Tibial artery (tissue), 4 donors: ENCODE measurements at regions not wholly inside any gene's neighbourhood (a gene's known extent, or its start where the extent isn't known, plus 50 kb on each side); places are given as distances from the start of the nearest gene placed in this dataset.

Source experiments
- DNase-seq, 2 donors: peaks; one replicate each; pipeline ENCODE4 v3.0.0-alpha.2; 2019
- H3K27ac ChIP-seq, 2 donors: fragments of 200-600 bp; sonication (generic) in 1 of 2; 1 replicate in 1 of 2; 2 replicates in 1 of 2; pipeline ENCODE4 v1.5.1; 2018 to 2019; ENCODE audit warnings: mild to moderate bottlenecking in 1 of 2
- H3K27me3 ChIP-seq, 2 donors: fragments of 200-600 bp; sonication (generic) in 1 of 2; one replicate each; pipeline versions ENCODE4 v1.5.1 to v1.6.0; 2016 to 2019
- H3K36me3 ChIP-seq, 3 donors: fragments of 200-600 bp; sonication (generic) in 2 of 3; one replicate each; pipeline ENCODE4 v1.5.1; 2016 to 2019; ENCODE audit warnings: mild to moderate bottlenecking in 2 of 3
- H3K4me1 ChIP-seq, 4 donors: fragments of 200-600 bp; sonication (generic) in 2 of 4; 1 replicate in 3 of 4; 2 replicates in 1 of 4; pipeline ENCODE4 v1.5.1; 2016 to 2019
- H3K4me3 ChIP-seq, 2 donors: fragments of 200-600 bp; sonication (generic) in 1 of 2; 1 replicate in 1 of 2; 2 replicates in 1 of 2; pipeline ENCODE4 v1.5.1; 2018 to 2019; ENCODE audit warnings: mild to moderate bottlenecking in 2 of 2
- H3K9me3 ChIP-seq, 3 donors: fragments of 200-600 bp; sonication (generic) in 1 of 3; one replicate each; pipeline ENCODE4 v1.5.1; 2016 to 2019
- CTCF ChIP-seq, 2 experiments: fragments of 200-600 bp in 1 of 2; fragments of 450-650 bp in 1 of 2; IDR thresholded peaks; one replicate each; pipeline ENCODE4 v1.5.1; 2017 to 2019; ENCODE audit warnings: antibody characterized with exemption in 2 of 2, mild to moderate bottlenecking in 1 of 2, moderate library complexity in 1 of 2
- intact Hi-C: fragments of 100-400 bp; cut with DNase I; formaldehyde crosslinking; loops from one replicate; pipeline ENCODE4 v1.15.0; 2023; ENCODE audit warnings: low total_unique reads

GRCh38 chr11:33534575-33534974 lies 166.1 kb downstream of the C11orf91 start:
- intact Hi-C loops = no loop called here
- Histone ChIP-seq H3K36me3 (no peaks in the 10 kb centered on the region), H3K9me3 (peaks cover 0 to 4% (median 0%) of the 10 kb centered on the region in 3 donors), H3K27me3 (peaks cover 0 to 3% of the 10 kb centered on the region in 2 donors), H3K27ac (no peak overlapping the region), H3K4me3 (no peak overlapping the region), H3K4me1 (no peaks in the 10 kb centered on the region)
- DNase-seq = no peak
- TF ChIP-seq CTCF (IDR thresholded peaks at IDR 0.05) = no peak

GRCh38 chr11:33533386-33534052 lies 167.1 kb downstream of the C11orf91 start:
- intact Hi-C loops = no loop called here
- Histone ChIP-seq H3K4me3 (no peak overlapping the region), H3K4me1 (no peaks in the 10 kb centered on the region), H3K27me3 (peaks cover 0 to 3% of the 10 kb centered on the region in 2 donors), H3K9me3 (peaks cover 0 to 4% (median 0%) of the 10 kb centered on the region in 3 donors), H3K36me3 (no peaks in the 10 kb centered on the region), H3K27ac (no peak overlapping the region)
- no peak for DNase-seq
- TF ChIP-seq CTCF (IDR thresholded peaks at IDR 0.05) = no peak

- DNase-seq = no peak
- no peaks in the 10 kb centered on the region for H3K36me3 ChIP-seq
- no peaks in the 10 kb centered on the region for H3K4me1 ChIP-seq
- H3K4me3 ChIP-seq = no peak overlapping the region
- no peak for TF ChIP-seq CTCF (IDR thresholded peaks at IDR 0.05)
- peaks cover 0 to 4% (median 3%) of the 10 kb centered on the region in 3 donors for H3K9me3 ChIP-seq
- intact Hi-C loops = no loop called here
- H3K27ac ChIP-seq = no peak overlapping the region
- peaks cover 0 to 3% of the 10 kb centered on the region in 2 donors for H3K27me3 ChIP-seq
These were observed 167.8 kb downstream of the C11orf91 start for GRCh38 chr11:33532720-33533385.

GRCh38 chr11:33532257-33532656 lies 168.4 kb downstream of the C11orf91 start:
- no peak for TF ChIP-seq CTCF (IDR thresholded peaks at IDR 0.05)
- DNase-seq = no peak
- Histone ChIP-seq H3K4me3 (no peak overlapping the region), H3K9me3 (peaks cover 0 to 5% (median 3%) of the 10 kb centered on the region in 3 donors), H3K27me3 (peaks cover 0 to 3% of the 10 kb centered on the region in 2 donors), H3K36me3 (no peaks in the 10 kb centered on the region), H3K27ac (no peak overlapping the region), H3K4me1 (no peaks in the 10 kb centered on the region)
- intact Hi-C loops = no loop called here

- no peak for TF ChIP-seq CTCF (IDR thresholded peaks at IDR 0.05)
- Histone ChIP-seq H3K36me3 (no peaks in the 10 kb centered on the region), H3K27me3 (peaks cover 0 to under 1% of the 10 kb centered on the region in 2 donors), H3K4me3 (no peak overlapping the region), H3K27ac (no peak overlapping the region), H3K9me3 (peaks cover 0 to 9% (median 4%) of the 10 kb centered on the region in 3 donors), H3K4me1 (no peaks in the 10 kb centered on the region)
- intact Hi-C loops = no loop called here
- no peak for DNase-seq
These were observed 168.9 kb downstream of the C11orf91 start for GRCh38 chr11:33531743-33532181.
